HepG2 (cell line): ENCODE measurements at regions not wholly inside any gene's neighbourhood (a gene's known extent, or its start where the extent isn't known, plus 50 kb on each side); places are given as distances from the start of the nearest gene placed in this dataset.

Experiments used
- POLR2A ChIP-seq, 2 experiments: IDR thresholded peaks; 2 replicates each; pipeline ENCODE4 v1.6.1; 2011; ENCODE audit warnings: low read depth in 2 of 2, low read length in 2 of 2, mild to moderate bottlenecking in 1 of 2, moderate library complexity in 1 of 2; ENCODE audit not compliant: insufficient read depth in 1 of 2
- TF ChIP-seq, protein P1 (sequence below): sonication (generic); formaldehyde crosslinking; conservative IDR thresholded peaks from 2 replicates; pipeline ENCODE4 v1.5.0; 2020; ENCODE audit warnings: missing genetic modification reagents
- TF ChIP-seq, protein P2 (sequence below): conservative IDR thresholded peaks from 2 replicates; pipeline ENCODE4 v1.6.1; 2018; ENCODE audit warnings: missing genetic modification reagents
- TF ChIP-seq, protein P3 (sequence below): sonication (generic); formaldehyde crosslinking; IDR thresholded peaks from 2 replicates; pipeline ENCODE4 v1.5.1; 2020; ENCODE audit warnings: mild to moderate bottlenecking, missing genetic modification reagents, moderate library complexity
- TF ChIP-seq, protein P4 (sequence below): sonication (generic); formaldehyde crosslinking; IDR thresholded peaks from 2 replicates; pipeline ENCODE4 v1.8.0; 2023; ENCODE audit warnings: mild to moderate bottlenecking, missing genetic modification reagents

DNA sequence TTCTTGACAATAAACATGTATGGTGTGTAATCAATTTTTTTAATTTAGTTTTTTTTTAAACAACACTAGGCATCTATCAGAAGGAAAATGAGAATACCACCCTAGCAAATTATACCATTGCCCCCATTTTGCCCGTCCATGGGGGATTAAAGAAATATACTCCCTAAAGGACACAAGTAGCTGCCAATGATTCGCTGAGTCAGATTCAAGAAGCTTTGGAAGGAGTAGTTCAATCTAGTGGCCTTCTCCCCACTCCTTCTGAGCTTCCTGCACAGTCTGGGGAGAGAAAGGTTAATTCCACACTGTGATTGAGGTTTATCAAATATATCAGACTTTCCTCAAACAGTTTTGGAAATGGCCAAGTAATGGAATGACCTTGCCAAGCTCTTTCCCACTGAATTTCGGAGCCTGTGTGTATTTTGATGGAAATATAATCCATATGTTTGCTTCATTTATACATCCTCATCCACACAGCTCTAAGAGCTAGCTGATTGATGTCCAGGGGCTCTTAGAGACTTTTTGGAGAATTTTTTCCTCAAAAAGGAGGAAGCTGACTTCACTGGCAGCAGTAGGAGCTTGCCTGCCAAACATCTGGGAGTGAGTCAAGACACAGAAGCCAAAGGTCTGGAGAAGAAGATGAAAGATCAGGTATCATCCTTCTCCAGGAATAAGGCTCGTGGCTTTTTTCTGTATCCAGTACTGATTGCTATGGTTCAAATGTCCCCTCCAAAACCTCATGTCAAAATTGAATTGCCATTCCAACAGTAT is 478.5 kb upstream of the PROK2 start:
- TF ChIP-seq, protein P1, sequence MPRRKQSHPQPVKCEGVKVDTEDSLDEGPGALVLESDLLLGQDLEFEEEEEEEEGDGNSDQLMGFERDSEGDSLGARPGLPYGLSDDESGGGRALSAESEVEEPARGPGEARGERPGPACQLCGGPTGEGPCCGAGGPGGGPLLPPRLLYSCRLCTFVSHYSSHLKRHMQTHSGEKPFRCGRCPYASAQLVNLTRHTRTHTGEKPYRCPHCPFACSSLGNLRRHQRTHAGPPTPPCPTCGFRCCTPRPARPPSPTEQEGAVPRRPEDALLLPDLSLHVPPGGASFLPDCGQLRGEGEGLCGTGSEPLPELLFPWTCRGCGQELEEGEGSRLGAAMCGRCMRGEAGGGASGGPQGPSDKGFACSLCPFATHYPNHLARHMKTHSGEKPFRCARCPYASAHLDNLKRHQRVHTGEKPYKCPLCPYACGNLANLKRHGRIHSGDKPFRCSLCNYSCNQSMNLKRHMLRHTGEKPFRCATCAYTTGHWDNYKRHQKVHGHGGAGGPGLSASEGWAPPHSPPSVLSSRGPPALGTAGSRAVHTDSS (CRISPR knock-in tag) = no peak
- TF ChIP-seq, protein P2, sequence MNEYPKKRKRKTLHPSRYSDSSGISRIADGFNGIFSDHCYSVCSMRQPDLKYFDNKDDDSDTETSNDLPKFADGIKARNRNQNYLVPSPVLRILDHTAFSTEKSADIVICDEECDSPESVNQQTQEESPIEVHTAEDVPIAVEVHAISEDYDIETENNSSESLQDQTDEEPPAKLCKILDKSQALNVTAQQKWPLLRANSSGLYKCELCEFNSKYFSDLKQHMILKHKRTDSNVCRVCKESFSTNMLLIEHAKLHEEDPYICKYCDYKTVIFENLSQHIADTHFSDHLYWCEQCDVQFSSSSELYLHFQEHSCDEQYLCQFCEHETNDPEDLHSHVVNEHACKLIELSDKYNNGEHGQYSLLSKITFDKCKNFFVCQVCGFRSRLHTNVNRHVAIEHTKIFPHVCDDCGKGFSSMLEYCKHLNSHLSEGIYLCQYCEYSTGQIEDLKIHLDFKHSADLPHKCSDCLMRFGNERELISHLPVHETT (CRISPR knock-in tag) = no peak
- TF ChIP-seq, protein P3, sequence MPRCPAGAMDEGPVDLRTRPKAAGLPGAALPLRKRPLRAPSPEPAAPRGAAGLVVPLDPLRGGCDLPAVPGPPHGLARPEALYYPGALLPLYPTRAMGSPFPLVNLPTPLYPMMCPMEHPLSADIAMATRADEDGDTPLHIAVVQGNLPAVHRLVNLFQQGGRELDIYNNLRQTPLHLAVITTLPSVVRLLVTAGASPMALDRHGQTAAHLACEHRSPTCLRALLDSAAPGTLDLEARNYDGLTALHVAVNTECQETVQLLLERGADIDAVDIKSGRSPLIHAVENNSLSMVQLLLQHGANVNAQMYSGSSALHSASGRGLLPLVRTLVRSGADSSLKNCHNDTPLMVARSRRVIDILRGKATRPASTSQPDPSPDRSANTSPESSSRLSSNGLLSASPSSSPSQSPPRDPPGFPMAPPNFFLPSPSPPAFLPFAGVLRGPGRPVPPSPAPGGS (CRISPR knock-in tag) = no peak
- TF ChIP-seq, protein P4, sequence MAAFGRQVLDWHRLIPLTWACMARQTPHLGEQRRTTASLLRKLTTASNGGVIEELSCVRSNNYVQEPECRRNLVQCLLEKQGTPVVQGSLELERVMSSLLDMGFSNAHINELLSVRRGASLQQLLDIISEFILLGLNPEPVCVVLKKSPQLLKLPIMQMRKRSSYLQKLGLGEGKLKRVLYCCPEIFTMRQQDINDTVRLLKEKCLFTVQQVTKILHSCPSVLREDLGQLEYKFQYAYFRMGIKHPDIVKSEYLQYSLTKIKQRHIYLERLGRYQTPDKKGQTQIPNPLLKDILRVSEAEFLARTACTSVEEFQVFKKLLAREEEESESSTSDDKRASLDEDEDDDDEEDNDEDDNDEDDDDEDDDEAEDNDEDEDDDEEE (CRISPR knock-in tag) = no peak
- TF ChIP-seq POLR2A (IDR thresholded peaks at IDR 0.05; ENCODE audit: insufficient read depth in 1 of 2, low read depth in 2 of 2, low read length in 2 of 2) = no peak
